Stomach (tissue), 8 donors: ENCODE measurements at regions not wholly inside any gene's neighbourhood (a gene's known extent, or its start where the extent isn't known, plus 50 kb on each side); places are given as distances from the start of the nearest gene placed in this dataset.

Source experiments
- DNase-seq, 2 donors: peaks; one replicate each; pipeline versions ENCODE4 v3.0.0 to v3.0.0-alpha.2; 2013 to 2019
- H3K27ac ChIP-seq, 5 donors: fragments of 200-600 bp in 4 of 5; sonication (generic) in 4 of 5; one replicate each; pipeline ENCODE4 v1.5.1; 2013 to 2019; ENCODE audit warnings: mild to moderate bottlenecking in 1 of 5, moderate library complexity in 1 of 5
- H3K27me3 ChIP-seq, 3 donors: fragments of 200-600 bp; sonication (generic); one replicate each; pipeline ENCODE4 v1.5.1; 2017 to 2019; ENCODE audit warnings: mixed run types in 1 of 3
- H3K36me3 ChIP-seq, 4 donors: fragments of 200-600 bp; sonication (generic); 1 replicate in 3 of 4; 2 replicates in 1 of 4; pipeline ENCODE4 v1.5.1; 2016 to 2019
- H3K4me1 ChIP-seq, 4 donors: fragments of 200-600 bp; sonication (generic); one replicate each; pipeline ENCODE4 v1.5.1; 2016 to 2019
- H3K4me3 ChIP-seq, 4 donors: fragments of 200-600 bp; sonication (generic) in 3 of 4; one replicate each; pipeline ENCODE4 v1.5.1; 2016 to 2019; ENCODE audit warnings: mild to moderate bottlenecking in 1 of 4
- H3K9me3 ChIP-seq, 4 donors: fragments of 200-600 bp; sonication (generic); one replicate each; pipeline ENCODE4 v1.5.1; 2016 to 2019
- EP300 ChIP-seq: sonication (generic); formaldehyde crosslinking; IDR thresholded peaks from one replicate; pipeline ENCODE4 v1.6.1; 2017; ENCODE audit warnings: antibody characterized with exemption
- POLR2A ChIP-seq, 4 donors: fragments of 450-650 bp; IDR thresholded peaks; one replicate each; pipeline ENCODE4 v1.6.1; 2016; ENCODE audit warnings: antibody characterized with exemption in 4 of 4, control low read depth in 2 of 4, mild to moderate bottlenecking in 1 of 4, moderate library complexity in 1 of 4
- POLR2AphosphoS5 ChIP-seq, 3 donors: sonication (generic); formaldehyde crosslinking; IDR thresholded peaks; one replicate each; pipeline ENCODE4 v1.6.1; 2016; ENCODE audit warnings: antibody characterized with exemption in 3 of 3
- WGBS, 5 donors: extraction: QIAGEN DNeasy Blood & Tissue Kit in 3 of 5; methylation state at CpG; one replicate each; pipeline versions ENCODE4 v1.1.5 to v1.1.7; 2013 to 2018; 5-methylcytosine and 5-hydroxymethylcytosine counted together
- intact Hi-C: fragments of 100-400 bp; cut with DNase I; formaldehyde crosslinking; loops from one replicate; pipeline ENCODE4 v1.15.1; 2023; ENCODE audit warnings: low total_unique reads
- TF ChIP-seq, protein P1 (sequence below), 7 experiments: fragments of 450-650 bp in 4 of 7; fragments of 200-600 bp in 3 of 7; sonication (generic) in 3 of 7; IDR thresholded peaks; one replicate each; pipeline ENCODE4 v1.5.1; 2016 to 2019; ENCODE audit warnings: antibody characterized with exemption in 7 of 7, control low read depth in 2 of 7, mild to moderate bottlenecking in 1 of 7
- donor health status: healthy with polysubstance abuse.
- donor health status: Bipolar disorder and iron deficiency.
- donor health status: healthy.

DNA sequence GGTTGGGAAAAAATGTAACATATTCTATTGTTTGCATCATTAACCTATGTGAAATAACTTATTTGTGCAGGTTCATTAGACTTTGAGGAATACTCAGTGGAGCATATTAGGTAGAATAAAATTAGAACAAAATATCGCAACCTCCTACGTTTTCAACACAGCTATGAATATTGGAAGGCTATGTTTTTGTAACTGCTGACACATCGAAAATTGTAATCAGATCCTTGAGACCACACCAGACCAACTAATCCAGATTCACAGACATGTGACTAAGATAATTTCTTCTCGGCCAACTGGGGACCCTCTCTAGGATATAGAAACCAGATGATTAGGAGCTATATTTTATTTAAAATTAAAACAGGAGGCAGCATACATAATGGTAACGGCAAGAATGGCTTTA is 77.5 kb upstream of the VWC2 start:
- TF ChIP-seq POLR2A (IDR thresholded peaks at IDR 0.05) (no peak), POLR2AphosphoS5 (IDR thresholded peaks at IDR 0.05) (no peak), EP300 (no peak)
- TF ChIP-seq, protein P1, sequence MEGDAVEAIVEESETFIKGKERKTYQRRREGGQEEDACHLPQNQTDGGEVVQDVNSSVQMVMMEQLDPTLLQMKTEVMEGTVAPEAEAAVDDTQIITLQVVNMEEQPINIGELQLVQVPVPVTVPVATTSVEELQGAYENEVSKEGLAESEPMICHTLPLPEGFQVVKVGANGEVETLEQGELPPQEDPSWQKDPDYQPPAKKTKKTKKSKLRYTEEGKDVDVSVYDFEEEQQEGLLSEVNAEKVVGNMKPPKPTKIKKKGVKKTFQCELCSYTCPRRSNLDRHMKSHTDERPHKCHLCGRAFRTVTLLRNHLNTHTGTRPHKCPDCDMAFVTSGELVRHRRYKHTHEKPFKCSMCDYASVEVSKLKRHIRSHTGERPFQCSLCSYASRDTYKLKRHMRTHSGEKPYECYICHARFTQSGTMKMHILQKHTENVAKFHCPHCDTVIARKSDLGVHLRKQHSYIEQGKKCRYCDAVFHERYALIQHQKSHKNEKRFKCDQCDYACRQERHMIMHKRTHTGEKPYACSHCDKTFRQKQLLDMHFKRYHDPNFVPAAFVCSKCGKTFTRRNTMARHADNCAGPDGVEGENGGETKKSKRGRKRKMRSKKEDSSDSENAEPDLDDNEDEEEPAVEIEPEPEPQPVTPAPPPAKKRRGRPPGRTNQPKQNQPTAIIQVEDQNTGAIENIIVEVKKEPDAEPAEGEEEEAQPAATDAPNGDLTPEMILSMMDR (IDR thresholded peaks at IDR 0.05) = no peak
- WGBS, 5 donors = 69 to 90% (median 84%) methylated on average over 5 of the region's 5 CpGs
- intact Hi-C loops = no loop called here
- Histone ChIP-seq H3K4me1 (no peaks in the 10 kb centered on the region), H3K4me3 (no peak overlapping the region), H3K9me3 (peaks cover 0 to 11% (median 0%) of the 10 kb centered on the region in 4 donors), H3K27me3 (no peaks in the 10 kb centered on the region), H3K27ac (no peak overlapping the region), H3K36me3 (no peaks in the 10 kb centered on the region)
- no peak for DNase-seq

DNA sequence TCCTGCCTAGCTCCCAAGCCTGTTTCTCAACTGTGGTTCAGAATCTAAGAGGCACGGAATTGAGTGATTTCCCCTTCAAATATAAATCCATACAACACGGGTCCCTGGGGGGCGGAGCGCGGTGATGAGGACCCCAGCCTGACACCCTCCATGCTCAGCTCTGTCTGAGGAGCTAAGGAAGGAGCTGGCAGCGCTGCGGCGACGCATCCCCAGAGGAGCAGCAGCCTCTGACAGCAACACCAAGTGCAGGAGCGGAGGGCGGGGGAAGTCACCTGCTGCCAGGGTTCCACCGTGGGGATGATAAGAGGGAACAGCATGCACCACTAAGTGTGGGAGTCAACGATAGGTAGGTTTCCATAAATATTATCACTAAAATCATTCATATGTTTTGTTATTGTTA is 72.6 kb upstream of the VWC2 start:
- H3K27ac ChIP-seq = no peak overlapping the region
- no peak overlapping the region for H3K4me3 ChIP-seq
- no peaks in the 10 kb centered on the region for H3K4me1 ChIP-seq
- no peak for DNase-seq
- no peaks in the 10 kb centered on the region for H3K27me3 ChIP-seq
- TF ChIP-seq, protein P1 (IDR thresholded peaks at IDR 0.05) = no peak
- TF ChIP-seq EP300 = no peak
- no peak for TF ChIP-seq POLR2A (IDR thresholded peaks at IDR 0.05)
- TF ChIP-seq POLR2AphosphoS5 (IDR thresholded peaks at IDR 0.05) = no peak
- no peaks in the 10 kb centered on the region for H3K36me3 ChIP-seq
- 88 to 93% (median 91%) methylated on average over 13 of the region's 13 CpGs for WGBS, 5 donors
- peaks cover 0 to 11% (median 0%) of the 10 kb centered on the region in 4 donors for H3K9me3 ChIP-seq
- intact Hi-C loops = no loop called here

DNA sequence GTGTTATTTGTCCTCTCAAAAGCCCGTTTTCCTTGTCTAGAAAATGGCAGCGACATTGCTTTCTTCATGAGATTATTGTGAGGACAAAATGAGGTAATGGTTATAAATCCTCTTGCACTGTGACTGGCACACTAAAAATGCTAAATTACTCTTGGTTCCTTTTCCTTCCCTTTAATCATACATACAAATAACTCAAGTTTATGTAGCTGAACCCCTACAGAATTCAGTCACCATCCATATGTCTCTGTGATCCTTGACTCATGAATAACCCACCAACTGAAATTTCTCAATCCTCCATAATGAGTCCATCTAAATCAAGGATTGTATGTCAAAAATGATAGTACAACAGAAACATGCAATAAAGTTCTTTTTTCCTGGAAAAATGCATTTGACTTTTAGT is 71.3 kb upstream of the VWC2 start:
- Histone ChIP-seq H3K4me3 (no peak overlapping the region), H3K27me3 (no peaks in the 10 kb centered on the region), H3K36me3 (no peaks in the 10 kb centered on the region), H3K4me1 (no peaks in the 10 kb centered on the region), H3K9me3 (peaks cover 0 to 11% (median 0%) of the 10 kb centered on the region in 4 donors), H3K27ac (no peak overlapping the region)
- TF ChIP-seq POLR2AphosphoS5 (IDR thresholded peaks at IDR 0.05) (no peak), EP300 (no peak), POLR2A (IDR thresholded peaks at IDR 0.05) (no peak)
- TF ChIP-seq, protein P1 (IDR thresholded peaks at IDR 0.05) = no peak
- 62 to 77% (median 72%) methylated on average over 2 of the region's 2 CpGs for WGBS, 5 donors
- intact Hi-C loops = no loop called here
- no peak for DNase-seq

DNA sequence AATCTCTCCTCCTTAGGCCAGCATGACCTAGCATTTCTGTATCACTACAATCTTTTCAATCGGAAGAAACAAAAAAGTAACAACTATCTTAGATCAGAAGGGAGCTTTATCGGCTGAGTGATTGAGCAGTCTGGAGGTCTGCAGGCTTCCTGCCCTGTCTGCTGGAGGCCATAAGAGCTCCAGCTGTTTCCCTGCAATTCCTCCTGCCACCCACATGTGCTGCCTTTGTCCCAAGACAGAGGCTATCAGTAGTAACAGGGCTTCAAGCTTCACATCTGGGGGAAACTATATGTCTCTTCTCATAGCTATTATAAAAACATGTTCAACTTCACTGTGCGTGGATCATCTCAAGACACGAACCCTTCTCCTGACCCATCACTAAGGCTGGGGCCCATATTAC is 70.1 kb upstream of the VWC2 start:
- Histone ChIP-seq H3K4me3 (no peak overlapping the region), H3K27ac (no peak overlapping the region), H3K4me1 (no peaks in the 10 kb centered on the region), H3K36me3 (no peaks in the 10 kb centered on the region), H3K27me3 (no peaks in the 10 kb centered on the region), H3K9me3 (peaks cover 0 to 11% (median 0%) of the 10 kb centered on the region in 4 donors)
- 64 to 74% (median 72%) methylated on average over 4 of the region's 4 CpGs for WGBS, 5 donors
- no peak for DNase-seq
- TF ChIP-seq POLR2A (IDR thresholded peaks at IDR 0.05) = no peak
- TF ChIP-seq, protein P1 (IDR thresholded peaks at IDR 0.05) = no peak
- no peak for TF ChIP-seq EP300
- no peak for TF ChIP-seq POLR2AphosphoS5 (IDR thresholded peaks at IDR 0.05)
- intact Hi-C loops = no loop called here
